Fibroblast of pulmonary artery (primary cell): ENCODE measurements at regions not wholly inside any gene's neighbourhood (a gene's known extent, or its start where the extent isn't known, plus 50 kb on each side); places are given as distances from the start of the nearest gene placed in this dataset.

ENCODE experiments used
- DNase-seq: peaks from one replicate; pipeline ENCODE4 v3.0.0-alpha.2; 2010; ENCODE audit warnings: low read depth
- H3K4me3 ChIP-seq: replicated peaks from 2 replicates; pipeline ENCODE4 v1.5.1; 2011; ENCODE audit warnings: low read depth, mild to moderate bottlenecking, control low read depth, low read length, moderate library complexity
- TF ChIP-seq, protein P1 (sequence below): IDR thresholded peaks from 2 replicates; pipeline ENCODE4 v1.5.1; 2011; ENCODE audit warnings: mild to moderate bottlenecking, control low read depth, low read length, inconsistent platforms; ENCODE audit errors: missing control alignments

GRCh38 chr6:1178590-1178989 is 133.3 kb upstream of the FOXQ1 start:
- no peak for DNase-seq
- TF ChIP-seq, protein P1, sequence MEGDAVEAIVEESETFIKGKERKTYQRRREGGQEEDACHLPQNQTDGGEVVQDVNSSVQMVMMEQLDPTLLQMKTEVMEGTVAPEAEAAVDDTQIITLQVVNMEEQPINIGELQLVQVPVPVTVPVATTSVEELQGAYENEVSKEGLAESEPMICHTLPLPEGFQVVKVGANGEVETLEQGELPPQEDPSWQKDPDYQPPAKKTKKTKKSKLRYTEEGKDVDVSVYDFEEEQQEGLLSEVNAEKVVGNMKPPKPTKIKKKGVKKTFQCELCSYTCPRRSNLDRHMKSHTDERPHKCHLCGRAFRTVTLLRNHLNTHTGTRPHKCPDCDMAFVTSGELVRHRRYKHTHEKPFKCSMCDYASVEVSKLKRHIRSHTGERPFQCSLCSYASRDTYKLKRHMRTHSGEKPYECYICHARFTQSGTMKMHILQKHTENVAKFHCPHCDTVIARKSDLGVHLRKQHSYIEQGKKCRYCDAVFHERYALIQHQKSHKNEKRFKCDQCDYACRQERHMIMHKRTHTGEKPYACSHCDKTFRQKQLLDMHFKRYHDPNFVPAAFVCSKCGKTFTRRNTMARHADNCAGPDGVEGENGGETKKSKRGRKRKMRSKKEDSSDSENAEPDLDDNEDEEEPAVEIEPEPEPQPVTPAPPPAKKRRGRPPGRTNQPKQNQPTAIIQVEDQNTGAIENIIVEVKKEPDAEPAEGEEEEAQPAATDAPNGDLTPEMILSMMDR = no peak
- H3K4me3 ChIP-seq = no peak overlapping the region

GRCh38 chr6:1176567-1176966 is 135.3 kb upstream of the FOXQ1 start:
- TF ChIP-seq, protein P1 = no peak
- H3K4me3 ChIP-seq = no peak overlapping the region
- DNase-seq = no peak

DNA sequence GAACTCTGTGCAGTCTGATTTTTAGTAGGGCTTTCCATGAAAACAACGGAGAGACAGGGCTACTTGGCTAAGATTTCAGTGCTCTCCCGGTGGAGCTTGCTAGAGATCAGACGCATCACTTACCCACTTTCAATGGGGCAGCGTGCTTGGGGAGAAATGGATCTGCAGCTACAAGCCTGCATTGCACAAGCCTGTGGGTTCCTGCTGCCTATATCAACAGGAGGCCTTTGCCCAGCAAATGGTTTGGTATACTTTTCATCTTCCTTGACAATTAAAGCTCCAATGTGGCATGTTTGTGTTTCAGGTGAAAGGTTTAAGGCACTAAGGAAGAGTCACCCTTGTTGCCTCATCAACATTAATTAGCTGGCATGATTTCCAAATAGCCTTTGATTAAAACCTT is 136.0 kb upstream of the FOXQ1 start:
- TF ChIP-seq, protein P1 = no peak
- DNase-seq = no peak
- no peak overlapping the region for H3K4me3 ChIP-seq

DNA sequence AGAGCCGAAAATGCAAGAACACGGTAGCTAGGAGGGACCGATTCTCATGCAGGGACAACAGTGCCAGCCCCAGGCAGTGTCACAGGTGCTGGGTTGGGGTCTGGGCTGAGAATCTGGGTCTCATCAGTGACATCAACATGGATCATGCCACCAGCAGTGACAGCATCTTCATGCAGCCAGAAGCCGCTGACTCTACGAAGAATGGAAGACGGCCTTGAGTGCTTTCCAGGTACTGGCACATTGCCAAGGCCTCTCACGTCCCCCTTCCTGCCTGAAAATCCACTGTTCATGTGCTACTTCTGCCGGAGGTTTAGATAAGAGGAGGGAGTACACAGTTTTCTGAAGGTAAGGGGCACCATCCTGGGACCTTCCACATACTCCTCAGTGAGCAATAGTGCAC is 141.1 kb upstream of the FOXQ1 start:
- no peak overlapping the region for H3K4me3 ChIP-seq
- TF ChIP-seq, protein P1 = no peak
- DNase-seq = no peak

- DNase-seq = no peak
Measured at GRCh38 chr6:1164600-1164999, 147.3 kb upstream of the FOXQ1 start.

GRCh38 chr6:1163501-1163900 is 148.4 kb upstream of the FOXQ1 start:
- no peak for DNase-seq
- TF ChIP-seq, protein P1 = no peak
- H3K4me3 ChIP-seq = no peak overlapping the region

More at GRCh38 chr6:1164600-1164999, 147.3 kb upstream of the FOXQ1 start:
- TF ChIP-seq, protein P1 = no peak
- H3K4me3 ChIP-seq = no peak overlapping the region
